Karpas-422 (cell line): ENCODE measurements at regions not wholly inside any gene's neighbourhood (a gene's known extent, or its start where the extent isn't known, plus 50 kb on each side); places are given as distances from the start of the nearest gene placed in this dataset.

Experiments used
- DNase-seq: peaks from one replicate; pipeline ENCODE4 v3.0.0-alpha.2; 2015
- H2AFZ ChIP-seq: fragments of 200-600 bp; sonication (generic); 2 replicates; pipeline ENCODE4 v1.6.1; 2014; ENCODE audit warnings: antibody characterized with exemption, low read length, mixed read lengths
- H3K27ac ChIP-seq: fragments of 200-600 bp; sonication (generic); 2 replicates; pipeline ENCODE4 v1.5.1; 2014; ENCODE audit warnings: mild to moderate bottlenecking, low read length, moderate library complexity
- H3K27me3 ChIP-seq: fragments of 200-600 bp; sonication (generic); 2 replicates; pipeline ENCODE4 v1.6.1; 2014; ENCODE audit warnings: low read length, mixed read lengths
- H3K36me3 ChIP-seq: fragments of 200-600 bp; sonication (generic); 2 replicates; pipeline ENCODE4 v1.6.1; 2014; ENCODE audit warnings: low read length, mixed read lengths; ENCODE audit not compliant: insufficient read depth
- H3K4me1 ChIP-seq: fragments of 200-600 bp; sonication (generic); 2 replicates; pipeline ENCODE4 v1.6.1; 2014; ENCODE audit warnings: mild to moderate bottlenecking, low read length, mixed read lengths
- H3K4me2 ChIP-seq: fragments of 200-600 bp; sonication (generic); 2 replicates; pipeline ENCODE4 v1.6.1; 2014; ENCODE audit warnings: low read length, low read depth, mild to moderate bottlenecking; ENCODE audit not compliant: poor library complexity, severe bottlenecking
- H3K4me3 ChIP-seq: fragments of 200-600 bp; sonication (generic); 2 replicates; pipeline ENCODE4 v1.5.1; 2014; ENCODE audit warnings: mild to moderate bottlenecking, antibody characterized with exemption, low read length, mixed read lengths
- H3K79me2 ChIP-seq: fragments of 200-600 bp; sonication (generic); 2 replicates; pipeline ENCODE4 v1.6.1; 2014; ENCODE audit warnings: mild to moderate bottlenecking, low read length, mixed read lengths
- H3K9ac ChIP-seq: fragments of 200-600 bp; sonication (generic); 2 replicates; pipeline ENCODE4 v1.6.0; 2014; ENCODE audit warnings: low read length
- H3K9me2 ChIP-seq: fragments of 200-600 bp; sonication (generic), shearing (Covaris generic); replicated peaks from 2 replicates; pipeline ENCODE4 v1.6.0; 2014; ENCODE audit warnings: mild to moderate bottlenecking, low read length, moderate library complexity; ENCODE audit not compliant: insufficient read depth
- H3K9me3 ChIP-seq: fragments of 300-700, 200-600 bp; sonication (generic); 2 replicates; pipeline ENCODE4 v1.6.1; 2014; ENCODE audit warnings: low read length, mixed read lengths
- H4K20me1 ChIP-seq: fragments of 200-600 bp; sonication (generic); 2 replicates; pipeline ENCODE4 v1.6.1; 2014; ENCODE audit warnings: mild to moderate bottlenecking, antibody characterized with exemption, low read length, low read depth; ENCODE audit not compliant: insufficient read depth

- Histone ChIP-seq H3K27me3 (no peaks in the 10 kb centered on the region), H3K9me3 (no peaks in the 10 kb centered on the region), H3K9ac (no peak overlapping the region), H3K9me2 (no peaks in the 10 kb centered on the region), H4K20me1 (no peaks in the 10 kb centered on the region), H3K36me3 (no peaks in the 10 kb centered on the region), H3K4me1 (peaks cover 7% of the 10 kb centered on the region), H3K79me2 (no peaks in the 10 kb centered on the region), H2AFZ (no peak overlapping the region), H3K27ac (no peak overlapping the region), H3K4me2 (no peak overlapping the region), H3K4me3 (no peak overlapping the region)
- DNase-seq, result no peak
These were observed 76.4 kb upstream of the SMARCA2 start for GRCh38 chr9:1938675-1939170.

GRCh38 chr9:1939466-1939865, 75.7 kb upstream of the SMARCA2 start:
- Histone ChIP-seq H3K9ac (no peak overlapping the region), H3K4me2 (no peak overlapping the region)
- no peak for DNase-seq

DNA sequence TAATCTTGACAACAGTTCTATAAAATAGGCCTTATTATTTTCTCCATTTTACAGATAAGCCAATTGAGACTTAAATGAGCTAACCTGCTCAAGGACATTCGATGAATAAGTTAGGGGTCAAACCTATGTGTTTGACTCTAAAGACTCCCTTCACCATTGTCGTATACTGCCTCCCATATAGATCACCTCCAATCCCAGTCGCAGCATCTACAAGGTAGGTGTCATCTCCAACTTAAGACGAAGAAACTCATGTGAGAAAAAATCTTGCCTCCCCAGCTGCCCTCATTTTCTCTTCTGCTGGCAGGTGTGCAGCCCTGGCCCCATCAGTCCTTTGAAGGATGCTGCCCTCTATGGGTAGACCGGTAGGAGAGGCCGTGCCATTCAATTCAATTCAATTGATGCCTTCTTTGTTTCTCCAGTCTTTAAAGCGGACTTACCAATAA, 75.2 kb upstream of the SMARCA2 start:
- no peak overlapping the region for H2AFZ ChIP-seq
- no peaks in the 10 kb centered on the region for H3K9me2 ChIP-seq
- H4K20me1 ChIP-seq, result no peaks in the 10 kb centered on the region
- H3K79me2 ChIP-seq, result no peaks in the 10 kb centered on the region
- no peaks in the 10 kb centered on the region for H3K27me3 ChIP-seq
- no peak overlapping the region for H3K4me2 ChIP-seq
- DNase-seq, result peak; percentile 82
- H3K27ac ChIP-seq, result no peak overlapping the region
- no peaks in the 10 kb centered on the region for H3K36me3 ChIP-seq
- H3K9me3 ChIP-seq, result no peaks in the 10 kb centered on the region
- no peak overlapping the region for H3K9ac ChIP-seq
- H3K4me1 ChIP-seq, result peaks cover 7% of the 10 kb centered on the region
- no peak overlapping the region for H3K4me3 ChIP-seq

More at GRCh38 chr9:1939466-1939865, 75.7 kb upstream of the SMARCA2 start:
- Histone ChIP-seq H3K4me3 (no peak overlapping the region), H3K9me3 (no peaks in the 10 kb centered on the region), H2AFZ (no peak overlapping the region), H3K27me3 (no peaks in the 10 kb centered on the region), H3K27ac (no peak overlapping the region), H3K36me3 (no peaks in the 10 kb centered on the region), H3K4me1 (peaks cover 7% of the 10 kb centered on the region), H4K20me1 (no peaks in the 10 kb centered on the region), H3K79me2 (no peaks in the 10 kb centered on the region), H3K9me2 (no peaks in the 10 kb centered on the region)

DNA sequence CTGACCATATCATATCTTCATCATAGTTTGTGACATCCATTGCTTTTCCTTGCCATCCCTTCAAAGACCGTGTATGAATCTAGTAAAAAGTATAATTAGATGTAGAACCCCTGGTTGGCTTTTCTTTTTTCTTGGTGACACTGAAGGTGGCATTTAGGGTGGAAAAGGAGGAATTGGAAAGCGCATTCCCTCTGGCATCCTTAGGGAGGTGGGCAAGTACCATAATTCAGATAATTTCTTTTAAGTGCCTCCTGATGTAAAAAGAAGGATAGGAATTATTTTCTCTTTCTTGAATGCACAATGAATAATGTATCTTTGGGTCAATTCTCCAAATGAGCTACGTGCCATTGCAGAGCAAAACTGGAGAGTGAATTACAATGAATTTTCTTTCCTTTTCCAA, 73.2 kb upstream of the SMARCA2 start:
- Histone ChIP-seq H3K36me3 (no peaks in the 10 kb centered on the region), H3K9me2 (no peaks in the 10 kb centered on the region), H3K4me1 (peaks cover 7% of the 10 kb centered on the region), H3K27me3 (no peaks in the 10 kb centered on the region), H3K9me3 (no peaks in the 10 kb centered on the region), H3K4me2 (no peak overlapping the region), H2AFZ (no peak overlapping the region), H3K9ac (no peak overlapping the region), H3K27ac (no peak overlapping the region), H4K20me1 (no peaks in the 10 kb centered on the region), H3K79me2 (no peaks in the 10 kb centered on the region), H3K4me3 (no peak overlapping the region)
- DNase-seq, result no peak

DNA sequence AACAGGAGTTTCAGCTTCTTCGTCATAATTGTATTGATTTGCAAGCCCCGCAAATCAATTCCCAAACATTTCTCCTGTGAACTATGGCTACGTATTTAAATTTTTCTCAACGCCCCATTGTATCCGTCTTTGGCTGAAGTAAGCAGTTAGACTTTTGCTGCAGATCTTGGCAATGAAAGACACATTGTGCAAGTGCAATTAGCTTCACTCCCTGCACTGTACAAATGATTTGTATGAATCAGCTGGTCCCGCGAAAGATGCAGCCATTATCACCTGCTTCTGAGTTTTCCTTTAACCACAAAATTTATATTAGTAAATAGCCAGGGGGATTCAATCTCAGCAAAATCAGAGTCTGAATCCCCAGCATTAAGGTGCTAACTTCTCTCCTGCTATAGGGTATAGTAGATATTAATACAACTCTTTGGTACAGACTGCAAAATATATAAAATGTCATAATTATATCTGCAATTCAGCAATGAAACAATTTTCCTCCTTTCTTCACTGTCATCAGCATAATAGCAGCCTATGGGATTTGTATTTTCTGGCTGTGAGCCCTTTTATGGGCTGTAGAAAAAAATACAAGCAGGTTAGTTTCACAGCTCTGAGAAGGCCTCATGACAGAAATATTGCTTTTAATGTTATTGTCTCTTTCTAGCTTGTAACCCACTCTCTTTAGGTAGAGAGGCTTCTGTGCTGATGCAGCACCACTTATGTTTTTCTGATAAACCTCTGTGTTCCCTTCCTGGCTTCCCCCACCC, 68.4 kb upstream of the SMARCA2 start:
- H3K4me1 ChIP-seq, result peaks cover 10% of the 10 kb centered on the region
- H4K20me1 ChIP-seq, result no peaks in the 10 kb centered on the region
- no peaks in the 10 kb centered on the region for H3K36me3 ChIP-seq
- H3K27ac ChIP-seq, result no peak overlapping the region
- DNase-seq, result no peak
- H3K9me2 ChIP-seq, result no peaks in the 10 kb centered on the region
- H3K27me3 ChIP-seq, result no peaks in the 10 kb centered on the region
- no peak overlapping the region for H3K4me2 ChIP-seq
- H3K79me2 ChIP-seq, result no peaks in the 10 kb centered on the region
- H3K4me3 ChIP-seq, result no peak overlapping the region
- no peaks in the 10 kb centered on the region for H3K9me3 ChIP-seq
- no peak overlapping the region for H3K9ac ChIP-seq
- no peak overlapping the region for H2AFZ ChIP-seq

DNA sequence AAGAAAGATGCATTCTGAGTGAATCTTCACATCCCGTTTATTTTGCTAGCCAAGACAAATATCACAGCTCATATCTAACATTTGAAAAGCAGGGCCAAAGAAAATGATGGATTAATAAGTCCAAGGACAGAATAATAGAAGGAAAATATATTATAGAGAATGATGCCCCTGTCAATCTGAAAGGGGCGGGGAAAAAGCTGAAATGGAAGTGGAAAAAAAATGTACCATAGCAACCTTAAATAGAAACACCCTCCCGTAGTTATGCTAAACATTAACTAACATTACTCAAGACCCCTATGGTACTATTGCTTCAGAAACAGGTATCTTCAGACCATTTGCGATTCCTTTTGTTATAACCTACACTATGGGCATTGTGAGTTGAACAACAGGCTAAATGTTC, 67.7 kb upstream of the SMARCA2 start:
- H3K9me3 ChIP-seq, result no peaks in the 10 kb centered on the region
- H3K4me3 ChIP-seq, result no peak overlapping the region
- H3K4me2 ChIP-seq, result no peak overlapping the region
- no peaks in the 10 kb centered on the region for H3K27me3 ChIP-seq
- no peak overlapping the region for H3K9ac ChIP-seq
- no peak overlapping the region for H2AFZ ChIP-seq
- H3K4me1 ChIP-seq, result peaks cover 10% of the 10 kb centered on the region
- no peaks in the 10 kb centered on the region for H4K20me1 ChIP-seq
- no peaks in the 10 kb centered on the region for H3K36me3 ChIP-seq
- H3K27ac ChIP-seq, result no peak overlapping the region
- no peaks in the 10 kb centered on the region for H3K79me2 ChIP-seq
- H3K9me2 ChIP-seq, result no peaks in the 10 kb centered on the region
- no peak for DNase-seq

DNA sequence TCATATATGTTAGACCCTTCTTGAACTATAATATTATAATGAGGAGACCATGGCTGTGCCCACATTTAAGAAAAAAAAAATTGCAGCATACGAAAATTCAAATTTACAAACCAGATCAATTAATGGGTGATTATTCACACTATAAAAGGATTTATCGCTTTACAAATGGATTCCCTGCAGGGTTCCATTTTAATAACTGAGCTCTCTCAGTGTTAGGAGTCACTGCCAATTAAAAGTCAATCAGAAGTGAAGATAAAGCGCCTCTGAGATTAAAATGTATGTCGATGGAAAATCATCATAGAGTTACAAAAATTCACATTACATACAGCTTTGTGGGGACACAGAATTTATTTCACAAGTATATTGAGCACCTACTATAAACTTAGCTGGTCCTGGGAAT, 66.6 kb upstream of the SMARCA2 start:
- Histone ChIP-seq H3K27ac (no peak overlapping the region), H3K27me3 (no peaks in the 10 kb centered on the region), H3K9me3 (no peaks in the 10 kb centered on the region), H3K36me3 (no peaks in the 10 kb centered on the region), H2AFZ (no peak overlapping the region), H3K4me2 (no peak overlapping the region), H3K9ac (no peak overlapping the region), H3K4me3 (no peak overlapping the region), H3K4me1 (peaks cover 10% of the 10 kb centered on the region), H3K79me2 (no peaks in the 10 kb centered on the region), H4K20me1 (no peaks in the 10 kb centered on the region), H3K9me2 (no peaks in the 10 kb centered on the region)
- DNase-seq, result no peak

DNA sequence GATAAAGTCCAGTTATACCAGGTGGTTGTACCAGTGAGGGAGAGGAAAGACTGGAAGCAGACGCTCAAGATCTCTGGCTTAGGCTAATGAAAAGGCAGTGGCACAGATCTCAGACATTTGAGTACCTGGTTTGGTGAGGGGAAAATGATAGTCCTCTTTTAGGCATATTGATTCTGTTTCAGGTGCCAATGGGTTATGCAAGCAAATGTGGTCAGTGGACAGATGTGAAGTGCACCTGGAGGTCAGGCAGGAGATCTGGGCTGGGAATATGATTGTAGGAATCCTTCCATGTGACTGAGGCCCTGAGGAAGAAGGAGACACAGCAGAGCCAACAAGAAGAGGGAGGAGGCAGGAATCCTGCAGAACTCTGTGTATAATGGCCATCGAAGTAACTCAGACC, 63.7 kb upstream of the SMARCA2 start:
- peak; percentile 34 for DNase-seq
- Histone ChIP-seq H3K4me2 (no peak overlapping the region), H3K9me2 (no peaks in the 10 kb centered on the region), H3K79me2 (no peaks in the 10 kb centered on the region), H3K4me1 (peaks cover 10% of the 10 kb centered on the region), H3K9ac (no peak overlapping the region), H3K36me3 (no peaks in the 10 kb centered on the region), H3K27me3 (no peaks in the 10 kb centered on the region), H4K20me1 (no peaks in the 10 kb centered on the region), H3K9me3 (no peaks in the 10 kb centered on the region), H3K27ac (no peak overlapping the region), H2AFZ (no peak overlapping the region), H3K4me3 (no peak overlapping the region)
